Liver (tissue), 8 donors: ENCODE measurements at regions not wholly inside any gene's neighbourhood (a gene's known extent, or its start where the extent isn't known, plus 50 kb on each side); places are given as distances from the start of the nearest gene placed in this dataset.

Experiments
- DNase-seq: peaks from one replicate; pipeline ENCODE4 v3.0.0-alpha.2; 2017; ENCODE audit warnings: low spot score
- H3K27ac ChIP-seq, 2 donors: one replicate each; pipeline ENCODE4 v1.7.0; 2013; ENCODE audit warnings: inconsistent platforms in 2 of 2, low read length in 2 of 2, control low read depth in 1 of 2, low read depth in 1 of 2, mild to moderate bottlenecking in 1 of 2
- H3K27me3 ChIP-seq, 4 donors: one replicate each; pipeline versions ENCODE4 v1.6.1 to v1.7.0; 2013; ENCODE audit warnings: low read length in 3 of 4, inconsistent platforms in 1 of 4, mild to moderate bottlenecking in 1 of 4, moderate library complexity in 1 of 4; ENCODE audit not compliant: control insufficient read depth in 4 of 4, insufficient read depth in 4 of 4
- H3K36me3 ChIP-seq, 4 donors: one replicate each; pipeline versions ENCODE4 v1.6.1 to v1.7.0; 2013; ENCODE audit warnings: low read length in 3 of 4, mild to moderate bottlenecking in 3 of 4, low read depth in 1 of 4, moderate library complexity in 1 of 4; ENCODE audit not compliant: control insufficient read depth in 4 of 4, insufficient read depth in 3 of 4
- H3K4me1 ChIP-seq, 4 donors: one replicate each; pipeline versions ENCODE4 v1.6.1 to v1.7.0; 2013; ENCODE audit warnings: low read length in 3 of 4, mild to moderate bottlenecking in 3 of 4, moderate library complexity in 1 of 4; ENCODE audit not compliant: control insufficient read depth in 4 of 4, insufficient read depth in 4 of 4
- H3K4me3 ChIP-seq, 3 donors: one replicate each; pipeline versions ENCODE4 v1.6.1 to v1.7.0; 2013; ENCODE audit warnings: low read length in 3 of 3, control low read depth in 1 of 3, low read depth in 1 of 3, mild to moderate bottlenecking in 1 of 3
- H3K9ac ChIP-seq, 2 donors: one replicate each; pipeline ENCODE4 v1.7.0; 2013; ENCODE audit warnings: low read length in 2 of 2, mild to moderate bottlenecking in 2 of 2, moderate library complexity in 2 of 2, control low read depth in 1 of 2, low read depth in 1 of 2
- H3K9me3 ChIP-seq, 4 donors: one replicate each; pipeline versions ENCODE4 v1.6.1 to v1.7.0; 2013; ENCODE audit warnings: low read length in 3 of 4; ENCODE audit not compliant: control insufficient read depth in 4 of 4
- CTCF ChIP-seq: fragments of 150-350 bp; IDR thresholded peaks from 2 replicates; pipeline ENCODE4 v1.5.1; 2017; ENCODE audit warnings: improper control_type of control experiment, low read depth, low read length; ENCODE audit not compliant: missing input control
- EGR1 ChIP-seq, 2 donors: IDR thresholded peaks; 2 replicates each; pipeline ENCODE4 v1.6.1; 2016 to 2018; ENCODE audit warnings: antibody characterized with exemption in 2 of 2, low read depth in 2 of 2
- FOXA1 ChIP-seq: IDR thresholded peaks from 2 replicates; pipeline ENCODE4 v1.6.1; 2016; ENCODE audit warnings: antibody characterized with exemption
- FOXA2 ChIP-seq: IDR thresholded peaks from 2 replicates; pipeline ENCODE4 v1.6.1; 2016; ENCODE audit warnings: antibody characterized with exemption
- GABPA ChIP-seq, 2 donors: IDR thresholded peaks in 1 of 2; conservative IDR thresholded peaks in 1 of 2; 2 replicates each; pipeline ENCODE4 v1.6.1; 2016; ENCODE audit warnings: antibody characterized with exemption in 2 of 2, mild to moderate bottlenecking in 1 of 2, moderate library complexity in 1 of 2
- HNF4A ChIP-seq, 2 donors: conservative IDR thresholded peaks; 2 replicates each; pipeline ENCODE4 v1.6.1; 2016; ENCODE audit warnings: antibody characterized with exemption in 2 of 2, mild to moderate bottlenecking in 2 of 2
- HNF4G ChIP-seq: IDR thresholded peaks from 2 replicates; pipeline ENCODE4 v1.6.1; 2016; ENCODE audit warnings: antibody characterized with exemption
- JUND ChIP-seq, 2 donors: IDR thresholded peaks; 2 replicates each; pipeline ENCODE4 v1.6.1; 2016; ENCODE audit warnings: antibody characterized with exemption in 2 of 2
- MAX ChIP-seq: IDR thresholded peaks from 2 replicates; pipeline ENCODE4 v1.6.1; 2016; ENCODE audit warnings: antibody characterized with exemption
- NR2F2 ChIP-seq: IDR thresholded peaks from 2 replicates; pipeline ENCODE4 v1.6.1; 2016; ENCODE audit warnings: antibody characterized with exemption
- RAD21 ChIP-seq, 2 donors: IDR thresholded peaks; 2 replicates each; pipeline ENCODE4 v1.6.1; 2016; ENCODE audit warnings: antibody characterized with exemption in 2 of 2, mild to moderate bottlenecking in 2 of 2
- SP1 ChIP-seq: IDR thresholded peaks from 2 replicates; pipeline ENCODE4 v1.6.1; 2018; ENCODE audit warnings: antibody characterized with exemption, mild to moderate bottlenecking
- TAF1 ChIP-seq: conservative IDR thresholded peaks from 2 replicates; pipeline ENCODE4 v1.6.1; 2016; ENCODE audit warnings: antibody characterized with exemption, mild to moderate bottlenecking
- YY1 ChIP-seq: IDR thresholded peaks from 2 replicates; pipeline ENCODE4 v1.6.1; 2016; ENCODE audit warnings: antibody characterized with exemption, mild to moderate bottlenecking
- WGBS: extraction: QIAGEN DNeasy Blood & Tissue Kit; methylation state at CpG from one replicate; pipeline ENCODE4 v1.1.7; 2013; 5-methylcytosine and 5-hydroxymethylcytosine counted together
- TF ChIP-seq, protein P1 (sequence below): IDR thresholded peaks from 2 replicates; pipeline ENCODE4 v1.6.1; 2016; ENCODE audit warnings: antibody characterized with exemption
- TF ChIP-seq, protein P2 (sequence below): IDR thresholded peaks from 2 replicates; pipeline ENCODE4 v1.6.1; 2016; ENCODE audit warnings: antibody characterized with exemption
- TF ChIP-seq, protein P3 (sequence below): IDR thresholded peaks from 2 replicates; pipeline ENCODE4 v1.6.1; 2016; ENCODE audit warnings: antibody characterized with exemption, mild to moderate bottlenecking
- donor health status: healthy.
- donor health status: healthy.
- donor health status: healthy.
- donor health status: healthy.
- donor health status: healthy.

GRCh38 chr16:5851393-5851982, 753.9 kb upstream of the EEF2KMT start:
- no peak for TF ChIP-seq SP1
- H3K27me3 ChIP-seq = no peaks in the 10 kb centered on the region
- 57% methylated on average over 13 of the region's 13 CpGs for WGBS

DNA sequence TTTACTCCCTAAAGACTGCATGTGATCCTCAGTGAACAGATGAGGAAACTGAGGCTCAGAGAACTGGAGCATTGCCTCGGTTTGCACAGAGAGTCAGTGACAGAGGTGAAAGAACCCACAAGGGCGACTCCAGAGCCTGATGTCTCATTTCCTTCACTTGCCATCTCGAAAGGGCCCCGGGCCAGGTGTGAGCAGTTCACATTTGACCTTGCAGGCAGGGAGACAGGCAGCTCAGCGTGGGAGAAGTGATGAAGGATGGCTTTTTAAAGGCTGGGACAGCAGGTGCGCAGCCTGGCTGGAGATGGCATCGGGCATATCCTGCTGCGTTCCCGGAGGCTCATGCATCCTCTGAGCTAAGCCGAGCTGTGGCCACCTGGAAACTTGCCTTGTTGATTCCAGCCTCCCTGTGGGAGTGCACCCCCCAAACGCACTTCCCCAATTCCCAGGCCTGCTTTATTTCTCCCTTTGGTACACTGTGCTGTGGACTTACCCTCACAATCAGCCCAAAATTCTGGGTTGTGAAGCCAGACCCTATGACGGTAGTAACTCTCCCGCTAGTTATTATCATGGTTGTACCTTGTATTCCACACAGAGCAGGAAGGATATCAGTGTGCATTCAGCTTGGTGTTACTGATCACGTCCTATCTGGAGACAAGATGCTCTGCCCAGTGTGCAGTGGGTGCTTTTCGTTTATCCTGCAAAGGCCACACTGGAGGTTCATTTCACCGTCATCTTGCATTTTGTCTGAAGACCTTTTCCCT, 753.2 kb upstream of the EEF2KMT start:
- 76% methylated on average over 16 of the region's 16 CpGs for WGBS
- no peaks in the 10 kb centered on the region for H3K4me1 ChIP-seq
- H3K27me3 ChIP-seq = no peaks in the 10 kb centered on the region
- H3K27ac ChIP-seq = no peak overlapping the region
- DNase-seq = no peak
- H3K9me3 ChIP-seq = peaks cover 0 to 2% (median 0%) of the 10 kb centered on the region in 4 donors
- H3K36me3 ChIP-seq = no peaks in the 10 kb centered on the region
- H3K4me3 ChIP-seq = no peak overlapping the region
- no peak overlapping the region for H3K9ac ChIP-seq
- no peak for TF ChIP-seq TAF1
- TF ChIP-seq, protein P1, sequence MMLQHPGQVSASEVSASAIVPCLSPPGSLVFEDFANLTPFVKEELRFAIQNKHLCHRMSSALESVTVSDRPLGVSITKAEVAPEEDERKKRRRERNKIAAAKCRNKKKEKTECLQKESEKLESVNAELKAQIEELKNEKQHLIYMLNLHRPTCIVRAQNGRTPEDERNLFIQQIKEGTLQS = no peak
- no peak for TF ChIP-seq HNF4G
- TF ChIP-seq HNF4A (conservative IDR thresholded peaks at IDR 0.05) = no peak
- no peak for TF ChIP-seq FOXA1
- no peak for TF ChIP-seq CTCF
- TF ChIP-seq, protein P2, sequence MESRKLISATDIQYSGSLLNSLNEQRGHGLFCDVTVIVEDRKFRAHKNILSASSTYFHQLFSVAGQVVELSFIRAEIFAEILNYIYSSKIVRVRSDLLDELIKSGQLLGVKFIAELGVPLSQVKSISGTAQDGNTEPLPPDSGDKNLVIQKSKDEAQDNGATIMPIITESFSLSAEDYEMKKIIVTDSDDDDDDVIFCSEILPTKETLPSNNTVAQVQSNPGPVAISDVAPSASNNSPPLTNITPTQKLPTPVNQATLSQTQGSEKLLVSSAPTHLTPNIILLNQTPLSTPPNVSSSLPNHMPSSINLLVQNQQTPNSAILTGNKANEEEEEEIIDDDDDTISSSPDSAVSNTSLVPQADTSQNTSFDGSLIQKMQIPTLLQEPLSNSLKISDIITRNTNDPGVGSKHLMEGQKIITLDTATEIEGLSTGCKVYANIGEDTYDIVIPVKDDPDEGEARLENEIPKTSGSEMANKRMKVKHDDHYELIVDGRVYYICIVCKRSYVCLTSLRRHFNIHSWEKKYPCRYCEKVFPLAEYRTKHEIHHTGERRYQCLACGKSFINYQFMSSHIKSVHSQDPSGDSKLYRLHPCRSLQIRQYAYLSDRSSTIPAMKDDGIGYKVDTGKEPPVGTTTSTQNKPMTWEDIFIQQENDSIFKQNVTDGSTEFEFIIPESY = no peak
- no peak for TF ChIP-seq GABPA (IDR thresholded peaks at IDR 0.05 in 1 of 2, conservative IDR thresholded peaks at IDR 0.05 in 1 of 2)
- no peak for TF ChIP-seq YY1
- no peak for TF ChIP-seq SP1
- TF ChIP-seq NR2F2 = no peak
- TF ChIP-seq EGR1 (IDR thresholded peaks at IDR 0.05; ENCODE audit: low read depth in 2 of 2) = no peak
- no peak for TF ChIP-seq JUND (IDR thresholded peaks at IDR 0.05)
- no peak for TF ChIP-seq RAD21 (IDR thresholded peaks at IDR 0.05)
- TF ChIP-seq, protein P3, sequence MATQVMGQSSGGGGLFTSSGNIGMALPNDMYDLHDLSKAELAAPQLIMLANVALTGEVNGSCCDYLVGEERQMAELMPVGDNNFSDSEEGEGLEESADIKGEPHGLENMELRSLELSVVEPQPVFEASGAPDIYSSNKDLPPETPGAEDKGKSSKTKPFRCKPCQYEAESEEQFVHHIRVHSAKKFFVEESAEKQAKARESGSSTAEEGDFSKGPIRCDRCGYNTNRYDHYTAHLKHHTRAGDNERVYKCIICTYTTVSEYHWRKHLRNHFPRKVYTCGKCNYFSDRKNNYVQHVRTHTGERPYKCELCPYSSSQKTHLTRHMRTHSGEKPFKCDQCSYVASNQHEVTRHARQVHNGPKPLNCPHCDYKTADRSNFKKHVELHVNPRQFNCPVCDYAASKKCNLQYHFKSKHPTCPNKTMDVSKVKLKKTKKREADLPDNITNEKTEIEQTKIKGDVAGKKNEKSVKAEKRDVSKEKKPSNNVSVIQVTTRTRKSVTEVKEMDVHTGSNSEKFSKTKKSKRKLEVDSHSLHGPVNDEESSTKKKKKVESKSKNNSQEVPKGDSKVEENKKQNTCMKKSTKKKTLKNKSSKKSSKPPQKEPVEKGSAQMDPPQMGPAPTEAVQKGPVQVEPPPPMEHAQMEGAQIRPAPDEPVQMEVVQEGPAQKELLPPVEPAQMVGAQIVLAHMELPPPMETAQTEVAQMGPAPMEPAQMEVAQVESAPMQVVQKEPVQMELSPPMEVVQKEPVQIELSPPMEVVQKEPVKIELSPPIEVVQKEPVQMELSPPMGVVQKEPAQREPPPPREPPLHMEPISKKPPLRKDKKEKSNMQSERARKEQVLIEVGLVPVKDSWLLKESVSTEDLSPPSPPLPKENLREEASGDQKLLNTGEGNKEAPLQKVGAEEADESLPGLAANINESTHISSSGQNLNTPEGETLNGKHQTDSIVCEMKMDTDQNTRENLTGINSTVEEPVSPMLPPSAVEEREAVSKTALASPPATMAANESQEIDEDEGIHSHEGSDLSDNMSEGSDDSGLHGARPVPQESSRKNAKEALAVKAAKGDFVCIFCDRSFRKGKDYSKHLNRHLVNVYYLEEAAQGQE = no peak
- TF ChIP-seq FOXA2 = no peak
- TF ChIP-seq MAX = no peak

More at GRCh38 chr16:5851393-5851982, 753.9 kb upstream of the EEF2KMT start:
- Histone ChIP-seq H3K36me3 (no peaks in the 10 kb centered on the region), H3K4me1 (no peaks in the 10 kb centered on the region), H3K4me3 (no peak overlapping the region), H3K9me3 (peaks cover 0 to 2% (median 0%) of the 10 kb centered on the region in 4 donors), H3K27ac (no peak overlapping the region), H3K9ac (no peak overlapping the region)
- DNase-seq = no peak
